HepG2 (cell line): ENCODE measurements at regions not wholly inside any gene's neighbourhood (a gene's known extent, or its start where the extent isn't known, plus 50 kb on each side); places are given as distances from the start of the nearest gene placed in this dataset.

ENCODE experiments used
- ATAC-seq: fragments of 200-7000 bp; cut with Tn5 transposase; 3 replicates; pipeline ENCODE4 v1.9.1; 2020; ENCODE audit warnings: mild to moderate bottlenecking, moderate library complexity
- BruUV-seq: library from RNA; stranded (reverse); fragments of 400-500 nt; replicated peaks from 2 replicates; lab custom pipeline; 2021; lab: Mats Ljungman, UMichigan
- CTCF ChIA-PET: fragments of 300-600 bp; formaldehyde crosslinking; extraction: SDS; loops from one replicate; lab custom pipeline; 2021; ENCODE audit warnings: low total read pairs, inconsistent platforms, low intra/inter-chr PET ratio; lab: Yijun Ruan, JAX
- POLR2A ChIA-PET: fragments of 350-600 bp; sonication (Branson Sonifier 250); formaldehyde crosslinking; loops from one replicate; lab custom pipeline; 2020; ENCODE audit warnings: antibody characterized with exemption, inconsistent platforms; lab: Yijun Ruan, JAX
- DNase-seq: peaks from one replicate; pipeline ENCODE4 v3.0.0-alpha.2; 2015; ENCODE audit warnings: low spot score
- FAIRE-seq: peaks from 3 replicates; lab custom pipeline; 2011; peaks lifted over from hg19 to GRCh38; lab: Jason Lieb, UNC
- H2AFZ ChIP-seq: one replicate; pipeline ENCODE4 v1.6.1; 2011; ENCODE audit warnings: low read length, inconsistent platforms
- H3K27ac ChIP-seq: fragments of 300-600 bp; 3 replicates; pipeline ENCODE4 v1.8.0; 2011; ENCODE audit warnings: mixed run types, mild to moderate bottlenecking, mixed read lengths, low read length, inconsistent platforms; ENCODE audit not compliant: insufficient read depth; ENCODE audit errors: extremely low read length
- H3K27me3 ChIP-seq, 2 experiments: fragments of 200-600 bp in 1 of 2; 2 replicates in 1 of 2; 3 replicates in 1 of 2; pipeline versions ENCODE4 v1.6.0 to v1.8.0; 2011; ENCODE audit warnings: low read length in 2 of 2, mild to moderate bottlenecking in 2 of 2, moderate library complexity in 2 of 2, inconsistent platforms in 1 of 2; ENCODE audit not compliant: insufficient read depth in 2 of 2, control insufficient read depth in 1 of 2
- H3K36me3 ChIP-seq, 2 experiments: fragments of 200-600 bp in 1 of 2; replicated peaks in 1 of 2; 2 replicates in 1 of 2; 3 replicates in 1 of 2; pipeline versions ENCODE4 v1.5.1 to v1.8.0; 2011; ENCODE audit warnings: low read length in 2 of 2, inconsistent platforms in 1 of 2; ENCODE audit not compliant: insufficient read depth in 2 of 2, control insufficient read depth in 1 of 2
- H3K4me1 ChIP-seq: 2 replicates; pipeline ENCODE4 v1.5.1; 2012; ENCODE audit warnings: low read length, inconsistent platforms; ENCODE audit not compliant: insufficient read depth
- H3K4me2 ChIP-seq: 2 replicates; pipeline ENCODE4 v1.6.0; 2011; ENCODE audit warnings: low read depth, low read length, inconsistent platforms
- H3K4me3 ChIP-seq, 3 experiments: fragments of 200-600 bp in 1 of 3; sonication (generic), shearing (Covaris generic) in 1 of 3; replicated peaks in 1 of 3; 2 replicates each; pipeline ENCODE4 v1.5.1; 2011 to 2016; ENCODE audit warnings: low read length in 3 of 3, inconsistent platforms in 2 of 3, low read depth in 2 of 3, mild to moderate bottlenecking in 2 of 3, control low read depth in 1 of 3, mixed read lengths in 1 of 3; ENCODE audit not compliant: insufficient read depth in 1 of 3
- H3K79me2 ChIP-seq: one replicate; pipeline ENCODE4 v1.6.1; 2011; ENCODE audit warnings: low read length, inconsistent platforms; ENCODE audit not compliant: insufficient read depth
- H3K9ac ChIP-seq: 2 replicates; pipeline ENCODE4 v1.6.0; 2011; ENCODE audit warnings: mild to moderate bottlenecking, low read depth, low read length, inconsistent platforms; ENCODE audit not compliant: insufficient read depth
- H3K9me3 ChIP-seq: 2 replicates; pipeline ENCODE4 v1.5.1; 2012; ENCODE audit warnings: mild to moderate bottlenecking, low read length
- H4K20me1 ChIP-seq: 2 replicates; pipeline ENCODE4 v1.6.0; 2011; ENCODE audit warnings: inconsistent platforms, mild to moderate bottlenecking, low read length, moderate library complexity; ENCODE audit not compliant: insufficient read depth
- BCLAF1 ChIP-seq: fragments of 450-650 bp; IDR thresholded peaks from 2 replicates; pipeline ENCODE4 v1.6.1; 2017; ENCODE audit warnings: mild to moderate bottlenecking
- CHCHD3 ChIP-seq: sonication (generic); formaldehyde crosslinking; IDR thresholded peaks from 2 replicates; pipeline ENCODE4 v1.8.0; 2022; ENCODE audit warnings: mild to moderate bottlenecking, missing genetic modification reagents, moderate library complexity
- DZIP1 ChIP-seq: sonication (generic); formaldehyde crosslinking; IDR thresholded peaks from 2 replicates; pipeline ENCODE4 v1.5.0; 2020; ENCODE audit warnings: mild to moderate bottlenecking, missing genetic modification reagents
- PLSCR1 ChIP-seq: sonication (generic); formaldehyde crosslinking; IDR thresholded peaks from 2 replicates; pipeline ENCODE4 v1.5.0; 2020; ENCODE audit warnings: missing genetic modification reagents, mild to moderate bottlenecking, borderline replicate concordance
- PRDM4 ChIP-seq: sonication (generic); formaldehyde crosslinking; IDR thresholded peaks from 2 replicates; pipeline ENCODE4 v1.9.0; 2021; ENCODE audit warnings: missing genetic modification reagents, borderline replicate concordance
- ZNF563 ChIP-seq: sonication (generic); formaldehyde crosslinking; IDR thresholded peaks from 2 replicates; pipeline ENCODE4 v1.8.0; 2022; ENCODE audit warnings: mild to moderate bottlenecking, moderate library complexity, missing genetic modification reagents
- ZNF670 ChIP-seq: sonication (generic); formaldehyde crosslinking; IDR thresholded peaks from 2 replicates; pipeline ENCODE4 v1.8.0; 2022; ENCODE audit warnings: mild to moderate bottlenecking, missing genetic modification reagents, borderline replicate concordance
- WGBS: methylation state at CpG from one replicate; pipeline ENCODE4 v1.1.6; 2017; ENCODE audit warnings: low lambda C conversion rate; 5-methylcytosine and 5-hydroxymethylcytosine counted together
- in situ Hi-C: cut with HindIII; loops from 2 replicates; pipeline ENCODE4 v1.10.0; 2017; ENCODE audit warnings: low pct_unique_long_range_greater_than_20kb; ENCODE audit not compliant: extremely low pct_ligation_motif_present
- intact Hi-C: fragments of 100-400 bp; cut with micrococcal nuclease; formaldehyde crosslinking; loops from one replicate; pipeline ENCODE4 v1.10.0; 2022; ENCODE audit not compliant: unreplicated experiment
- TF ChIP-seq, protein P1 (sequence below): sonication (generic); formaldehyde crosslinking; IDR thresholded peaks from 2 replicates; pipeline ENCODE4 v1.8.1; 2022; ENCODE audit warnings: low read depth, mild to moderate bottlenecking, missing genetic modification reagents
- TF ChIP-seq, protein P2 (sequence below): sonication (generic); formaldehyde crosslinking; IDR thresholded peaks from 2 replicates; pipeline ENCODE4 v1.4.0; 2020; ENCODE audit warnings: missing genetic modification reagents, mild to moderate bottlenecking, borderline replicate concordance

DNA sequence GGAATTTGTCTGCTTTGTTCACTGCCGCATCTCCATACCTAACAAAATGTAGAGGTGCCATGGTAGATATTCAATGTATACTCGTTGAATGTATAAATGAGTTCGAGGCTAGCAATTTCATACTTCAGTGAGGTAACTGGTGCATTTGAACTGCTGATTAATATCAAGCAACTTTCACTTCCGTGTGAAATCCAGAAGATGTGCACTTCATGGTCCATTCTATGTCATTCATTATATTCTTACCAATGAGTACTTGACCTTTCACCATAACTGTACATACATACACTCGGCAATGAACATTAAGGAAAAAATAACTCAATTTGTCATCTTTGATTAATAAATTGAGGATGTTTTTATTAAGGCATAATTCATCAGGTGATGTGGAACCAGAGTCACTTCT, 598.5 kb downstream of the ZNF385D start:
- no TSS peak for BruUV-seq
- 2% methylated on average over 5 of the region's 5 CpGs for WGBS
- ChIA-PET POLR2A (no interaction called here), CTCF (no interaction called here)
- no peaks in the 10 kb centered on the region for H3K27me3 ChIP-seq
- peaks cover 66% of the 10 kb centered on the region for H3K9me3 ChIP-seq
- no peaks in the 10 kb centered on the region for H4K20me1 ChIP-seq
- no peaks in the 10 kb centered on the region for H3K79me2 ChIP-seq
- no peak overlapping the region for H3K4me2 ChIP-seq
- DNase-seq (no peak), ATAC-seq (no peak), FAIRE-seq (no peak)
- no peak overlapping the region for H2AFZ ChIP-seq
- no peak overlapping the region for H3K4me3 ChIP-seq
- H3K4me1 ChIP-seq: no peaks in the 10 kb centered on the region
- no peak overlapping the region for H3K27ac ChIP-seq
- in situ Hi-C loops: no loop called here
- H3K36me3 ChIP-seq: no peaks in the 10 kb centered on the region
- no peak overlapping the region for H3K9ac ChIP-seq
- intact Hi-C loops: no loop called here
- TF ChIP-seq, protein P1, sequence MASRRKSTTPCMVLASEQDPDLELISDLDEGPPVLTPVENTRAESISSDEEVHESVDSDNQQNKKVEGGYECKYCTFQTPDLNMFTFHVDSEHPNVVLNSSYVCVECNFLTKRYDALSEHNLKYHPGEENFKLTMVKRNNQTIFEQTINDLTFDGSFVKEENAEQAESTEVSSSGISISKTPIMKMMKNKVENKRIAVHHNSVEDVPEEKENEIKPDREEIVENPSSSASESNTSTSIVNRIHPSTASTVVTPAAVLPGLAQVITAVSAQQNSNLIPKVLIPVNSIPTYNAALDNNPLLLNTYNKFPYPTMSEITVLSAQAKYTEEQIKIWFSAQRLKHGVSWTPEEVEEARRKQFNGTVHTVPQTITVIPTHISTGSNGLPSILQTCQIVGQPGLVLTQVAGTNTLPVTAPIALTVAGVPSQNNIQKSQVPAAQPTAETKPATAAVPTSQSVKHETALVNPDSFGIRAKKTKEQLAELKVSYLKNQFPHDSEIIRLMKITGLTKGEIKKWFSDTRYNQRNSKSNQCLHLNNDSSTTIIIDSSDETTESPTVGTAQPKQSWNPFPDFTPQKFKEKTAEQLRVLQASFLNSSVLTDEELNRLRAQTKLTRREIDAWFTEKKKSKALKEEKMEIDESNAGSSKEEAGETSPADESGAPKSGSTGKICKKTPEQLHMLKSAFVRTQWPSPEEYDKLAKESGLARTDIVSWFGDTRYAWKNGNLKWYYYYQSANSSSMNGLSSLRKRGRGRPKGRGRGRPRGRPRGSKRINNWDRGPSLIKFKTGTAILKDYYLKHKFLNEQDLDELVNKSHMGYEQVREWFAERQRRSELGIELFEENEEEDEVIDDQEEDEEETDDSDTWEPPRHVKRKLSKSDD (CRISPR knock-in tag): no peak
- TF ChIP-seq CHCHD3 (CRISPR knock-in tag) (no peak), PLSCR1 (CRISPR knock-in tag) (no peak), BCLAF1 (no peak), PRDM4 (CRISPR knock-in tag) (no peak), DZIP1 (CRISPR knock-in tag) (no peak), ZNF563 (CRISPR knock-in tag) (no peak), ZNF670 (CRISPR knock-in tag) (no peak)
- TF ChIP-seq, protein P2, sequence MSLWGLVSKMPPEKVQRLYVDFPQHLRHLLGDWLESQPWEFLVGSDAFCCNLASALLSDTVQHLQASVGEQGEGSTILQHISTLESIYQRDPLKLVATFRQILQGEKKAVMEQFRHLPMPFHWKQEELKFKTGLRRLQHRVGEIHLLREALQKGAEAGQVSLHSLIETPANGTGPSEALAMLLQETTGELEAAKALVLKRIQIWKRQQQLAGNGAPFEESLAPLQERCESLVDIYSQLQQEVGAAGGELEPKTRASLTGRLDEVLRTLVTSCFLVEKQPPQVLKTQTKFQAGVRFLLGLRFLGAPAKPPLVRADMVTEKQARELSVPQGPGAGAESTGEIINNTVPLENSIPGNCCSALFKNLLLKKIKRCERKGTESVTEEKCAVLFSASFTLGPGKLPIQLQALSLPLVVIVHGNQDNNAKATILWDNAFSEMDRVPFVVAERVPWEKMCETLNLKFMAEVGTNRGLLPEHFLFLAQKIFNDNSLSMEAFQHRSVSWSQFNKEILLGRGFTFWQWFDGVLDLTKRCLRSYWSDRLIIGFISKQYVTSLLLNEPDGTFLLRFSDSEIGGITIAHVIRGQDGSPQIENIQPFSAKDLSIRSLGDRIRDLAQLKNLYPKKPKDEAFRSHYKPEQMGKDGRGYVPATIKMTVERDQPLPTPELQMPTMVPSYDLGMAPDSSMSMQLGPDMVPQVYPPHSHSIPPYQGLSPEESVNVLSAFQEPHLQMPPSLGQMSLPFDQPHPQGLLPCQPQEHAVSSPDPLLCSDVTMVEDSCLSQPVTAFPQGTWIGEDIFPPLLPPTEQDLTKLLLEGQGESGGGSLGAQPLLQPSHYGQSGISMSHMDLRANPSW (CRISPR knock-in tag): no peak
